Stimulated activated CD8-positive, alpha-beta memory T cell treated with anti-CD3 and anti-CD28 coated beads, Interleukin-2, amount 100 ng/mL, for 48 hours (primary cell): ENCODE measurements at regions not wholly inside any gene's neighbourhood (a gene's known extent, or its start where the extent isn't known, plus 50 kb on each side); places are given as distances from the start of the nearest gene placed in this dataset.

Experiments used
- DNase-seq, 2 donors: peaks; one replicate each; pipeline ENCODE4 v3.0.0-alpha.2; 2020; ENCODE audit warnings: low read depth in 2 of 2

DNA sequence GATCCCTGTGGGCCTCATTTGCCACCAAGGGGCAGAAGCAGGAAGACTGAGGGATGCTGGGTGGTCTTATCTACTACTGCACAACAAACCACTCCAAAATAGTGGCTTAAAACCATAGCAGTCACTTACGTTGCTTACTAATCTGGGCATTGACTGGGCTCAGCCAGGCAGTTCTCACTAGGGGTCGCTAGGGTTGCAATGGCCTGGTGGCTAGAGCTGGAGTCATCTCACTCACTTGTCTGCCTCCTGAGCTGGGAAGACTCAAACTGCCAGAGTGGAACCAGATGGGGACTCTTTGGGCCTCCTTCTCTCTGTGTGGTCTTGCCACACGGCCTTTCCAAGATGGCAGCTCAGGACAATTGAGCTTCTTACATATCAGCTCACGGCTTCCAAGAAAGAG is 216.3 kb upstream of the BCOR start:
- no peak for DNase-seq

DNA sequence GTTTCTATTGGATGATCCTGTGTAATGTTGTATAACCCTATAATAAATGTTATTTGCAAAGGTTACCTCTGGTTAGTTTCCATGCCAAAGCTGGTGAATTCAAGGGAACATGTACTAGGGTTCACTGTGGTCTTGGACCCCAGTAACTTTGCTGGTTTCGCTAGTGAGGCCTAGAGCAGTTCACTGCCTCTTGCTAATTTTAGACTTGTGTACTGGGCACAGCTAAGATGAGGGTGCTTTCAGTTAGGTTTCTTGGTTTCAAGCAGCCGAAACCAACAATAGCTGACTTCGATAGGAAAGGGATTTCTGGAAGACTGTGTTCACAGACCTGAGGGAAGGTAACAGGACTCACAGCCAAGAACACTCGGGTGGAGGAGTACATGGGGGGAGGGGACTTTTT is 215.5 kb upstream of the BCOR start:
- no peak for DNase-seq

GRCh38 chrX:40310447-40310846 is 212.7 kb upstream of the BCOR start:
- DNase-seq = no peak

- no peak for DNase-seq
Measured at GRCh38 chrX:40310016-40310415, 212.3 kb upstream of the BCOR start.

- no peak for DNase-seq
Measured at GRCh38 chrX:40307871-40308270, 210.1 kb upstream of the BCOR start.

DNA sequence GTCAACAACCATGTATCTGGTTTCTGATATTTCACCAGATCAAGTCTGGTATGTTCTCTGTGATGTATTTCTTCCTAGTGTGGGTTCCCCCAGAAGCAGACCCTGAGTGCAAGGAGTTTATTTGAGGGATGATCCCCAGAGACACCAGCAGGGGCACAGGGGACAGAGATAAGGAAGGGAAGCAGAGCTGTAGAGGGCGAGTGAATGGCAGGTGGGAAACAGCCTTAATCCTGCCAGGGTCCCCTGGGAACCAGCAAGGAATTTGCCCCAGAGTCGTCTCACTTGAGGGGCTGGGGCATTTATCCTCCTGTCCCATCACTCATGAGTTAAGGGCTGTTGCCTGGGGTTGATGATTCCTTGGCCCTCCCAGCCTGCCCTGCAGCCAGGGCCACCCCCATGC is 206.4 kb upstream of the BCOR start:
- DNase-seq = no peak

DNA sequence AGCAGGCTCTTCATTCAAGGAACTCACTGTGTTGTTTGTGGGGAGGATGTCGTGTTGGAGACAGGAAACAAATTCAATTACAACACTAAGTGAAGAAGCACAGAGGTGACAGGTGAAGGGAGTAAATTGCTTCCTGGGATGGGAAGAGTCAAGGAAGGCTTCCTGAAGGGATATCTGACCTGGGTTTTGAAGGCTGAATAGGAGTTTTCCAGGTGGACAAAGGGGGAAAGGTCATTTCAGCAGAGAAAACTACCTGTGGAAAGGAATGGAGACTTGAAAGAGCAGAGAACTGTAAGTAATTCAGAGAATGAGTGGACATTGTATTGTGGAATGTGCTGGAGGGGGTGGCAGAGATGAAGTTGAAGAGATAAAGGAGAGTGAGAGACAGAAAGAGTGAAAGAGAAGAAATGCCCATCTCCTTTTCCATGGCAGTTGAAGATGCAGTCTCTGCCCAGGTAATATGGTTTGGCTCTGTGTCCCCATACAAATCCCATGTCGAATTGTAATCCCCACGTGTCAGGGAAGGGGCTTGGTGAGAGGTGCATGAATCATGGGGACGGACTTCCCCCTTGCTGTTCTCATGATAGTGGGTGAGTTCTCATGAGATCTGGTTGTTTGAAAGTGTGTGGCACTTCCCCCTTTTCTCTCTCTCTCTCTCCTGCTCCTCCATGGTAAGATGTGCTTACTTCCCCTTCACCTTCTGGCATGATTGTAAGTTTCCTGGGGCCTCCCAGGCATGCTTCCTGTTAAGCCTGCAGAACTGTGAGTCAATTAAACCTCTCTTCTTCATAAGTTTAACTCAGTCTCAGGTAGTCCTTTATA is 205.7 kb upstream of the BCOR start:
- no peak for DNase-seq

- no peak for DNase-seq
Measured at GRCh38 chrX:40300286-40300890, 202.6 kb upstream of the BCOR start.

GRCh38 chrX:40299641-40300046 is 201.9 kb upstream of the BCOR start:
- no peak for DNase-seq

DNA sequence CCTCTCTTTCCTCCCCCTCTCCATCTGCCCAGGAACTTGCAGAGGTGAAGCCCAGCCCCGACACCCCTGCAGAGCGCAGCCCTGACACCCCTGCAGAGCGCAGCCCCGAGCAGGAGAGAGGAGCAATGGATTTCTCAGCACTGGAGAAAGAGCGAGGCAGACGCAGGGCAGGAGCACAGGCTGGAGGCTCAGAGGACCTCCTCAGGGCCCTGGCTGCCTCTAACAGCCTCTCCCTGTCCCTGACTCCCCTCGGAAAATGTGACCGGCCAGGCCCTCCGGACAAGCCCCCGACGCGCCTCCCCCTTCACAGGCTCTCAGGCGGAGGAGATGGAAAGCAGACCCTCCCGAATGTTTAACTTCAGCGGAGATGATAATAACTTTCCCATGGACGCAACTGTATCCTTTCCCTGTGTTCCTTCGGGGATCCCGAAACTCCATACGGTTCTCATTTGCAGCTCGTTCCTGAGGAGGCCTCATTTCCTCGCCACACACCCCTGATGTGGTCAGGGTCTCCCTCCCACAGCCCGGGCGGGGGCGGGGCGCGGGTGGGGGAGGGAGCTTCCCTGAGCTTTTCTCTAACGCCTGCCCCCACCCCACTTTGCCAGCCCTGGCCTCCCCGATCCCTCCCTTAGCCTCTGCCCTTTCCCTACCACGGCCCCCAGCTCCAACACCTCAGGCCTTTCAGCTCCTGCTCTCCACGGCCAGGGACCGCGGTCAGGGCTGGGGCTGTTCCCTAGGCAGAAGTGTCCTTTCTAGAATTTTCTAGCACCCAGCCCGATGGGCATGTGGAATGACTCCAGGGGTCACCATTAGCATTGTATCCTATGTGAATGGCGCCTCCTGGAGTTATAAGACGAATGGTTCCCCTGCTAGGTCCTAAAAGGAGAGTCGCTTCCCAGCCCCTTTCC is 201.1 kb upstream of the BCOR start:
- DNase-seq = no peak

DNA sequence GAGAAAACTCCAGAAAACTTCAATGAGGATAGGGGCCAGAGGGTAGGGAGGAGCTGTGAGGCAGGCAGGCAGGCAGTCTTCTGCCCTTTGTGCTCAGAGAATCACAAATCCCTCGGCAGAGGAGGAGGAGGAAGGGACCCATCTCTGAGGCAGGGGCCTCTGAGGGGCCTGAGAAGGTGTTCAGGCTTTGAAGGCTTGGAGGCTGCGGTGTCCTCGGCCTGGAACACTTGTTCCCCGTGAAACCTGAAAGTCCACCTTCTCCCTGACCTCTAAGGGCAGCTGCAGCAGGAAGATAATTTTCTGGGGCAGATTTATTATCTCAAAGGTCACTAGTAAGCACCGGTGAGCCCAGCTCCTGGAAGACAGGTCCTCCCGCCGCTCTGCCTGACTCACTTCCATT is 200.3 kb upstream of the BCOR start:
- no peak for DNase-seq

GRCh38 chrX:40291553-40291952 is 193.8 kb upstream of the BCOR start:
- DNase-seq = no peak

DNA sequence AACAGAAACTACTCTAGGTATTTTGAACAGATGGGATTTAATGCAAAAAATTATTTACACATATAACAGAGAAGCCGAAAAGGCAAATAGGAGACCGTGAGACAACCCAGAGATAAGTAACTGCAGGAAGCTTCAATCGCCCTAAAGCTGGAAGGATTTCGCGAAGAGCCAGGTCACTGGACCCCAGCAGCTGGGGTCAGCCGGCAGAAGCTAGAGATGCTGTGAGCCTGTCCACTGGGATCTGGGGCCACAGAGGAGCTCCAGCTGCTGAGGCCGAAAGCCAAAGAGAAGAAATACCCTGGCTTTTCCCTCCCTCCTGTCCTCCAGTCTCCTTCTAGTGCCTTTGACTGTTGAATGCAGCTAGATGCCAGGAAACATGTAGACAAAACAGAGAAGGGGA is 192.8 kb upstream of the BCOR start:
- no peak for DNase-seq

DNA sequence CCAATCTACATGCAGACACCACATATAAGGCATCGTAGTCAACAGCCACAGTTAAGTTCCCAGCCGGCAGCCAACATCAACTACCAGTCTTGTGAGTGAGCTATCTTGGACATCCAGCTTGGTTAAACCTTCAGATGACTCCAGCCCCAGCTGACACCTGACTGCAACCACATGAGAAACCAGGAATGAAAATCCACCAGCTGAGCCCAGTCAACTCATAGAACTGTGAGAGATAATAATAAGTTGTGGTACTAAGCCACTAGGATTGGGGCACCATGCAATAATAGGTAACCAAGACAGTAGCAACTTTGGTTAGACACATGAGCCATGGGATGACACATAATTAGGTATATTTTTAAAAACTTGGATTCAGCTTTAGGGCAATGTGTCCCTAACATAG is 188.1 kb upstream of the BCOR start:
- no peak for DNase-seq

- no peak for DNase-seq
Measured at GRCh38 chrX:40284852-40285251, 187.1 kb upstream of the BCOR start.

GRCh38 chrX:40283981-40284380 is 186.2 kb upstream of the BCOR start:
- no peak for DNase-seq

- DNase-seq = no peak
Measured at GRCh38 chrX:40282946-40283660, 185.3 kb upstream of the BCOR start.

DNA sequence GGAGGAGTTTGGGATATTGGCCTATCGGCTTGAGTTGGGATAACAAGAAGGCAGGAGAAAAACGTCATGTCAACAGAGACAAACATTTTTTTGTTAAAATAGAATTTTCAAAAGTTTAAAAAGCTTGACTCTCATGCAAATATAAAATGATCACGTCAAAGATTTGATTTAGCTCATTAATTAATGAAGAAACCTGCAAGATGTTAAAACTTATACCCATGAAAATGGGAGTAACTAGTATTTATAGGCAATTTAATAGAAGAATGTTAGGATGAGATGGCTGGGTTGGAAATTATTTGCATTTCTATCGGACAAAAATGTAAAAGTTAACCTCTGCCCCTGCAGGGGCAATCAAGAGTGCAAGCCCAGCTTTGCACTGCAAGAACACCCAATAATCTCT is 184.6 kb upstream of the BCOR start:
- DNase-seq = no peak

DNA sequence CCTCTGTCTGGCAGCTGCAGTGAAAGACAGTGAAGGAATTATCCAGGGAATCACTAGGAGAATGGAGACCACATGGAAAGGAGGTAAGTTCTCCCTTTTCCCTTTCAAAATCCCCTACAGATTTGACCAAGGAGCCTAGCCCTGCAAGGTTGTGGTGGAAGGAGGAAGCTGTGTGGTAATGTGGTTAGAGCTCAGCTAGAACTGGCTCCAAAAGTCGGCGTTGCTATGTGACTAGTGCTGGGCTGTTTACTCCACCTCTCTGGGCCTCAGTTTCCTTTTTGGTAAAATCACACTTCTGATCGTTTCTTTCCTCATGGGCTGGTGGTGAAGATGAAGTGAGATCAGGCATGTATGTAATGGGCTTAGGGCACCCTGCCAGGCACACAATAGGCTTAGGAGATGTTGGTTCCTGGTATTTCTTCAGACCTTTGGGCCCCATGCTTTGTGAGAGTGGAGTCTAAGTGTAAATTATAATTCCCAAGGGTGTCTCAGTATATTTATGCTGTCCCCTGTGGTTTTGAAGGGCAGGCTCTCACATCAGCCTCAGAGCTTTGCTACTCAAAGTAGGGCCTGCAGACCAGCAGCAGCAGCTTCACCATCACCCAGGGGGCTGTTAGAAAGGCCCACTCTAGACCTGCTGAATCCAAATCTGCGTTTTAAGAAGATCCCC is 183.7 kb upstream of the BCOR start:
- no peak for DNase-seq

- DNase-seq = no peak
Measured at GRCh38 chrX:40279762-40280161, 182.0 kb upstream of the BCOR start.

- no peak for DNase-seq
Measured at GRCh38 chrX:40279091-40279430, 181.3 kb upstream of the BCOR start.
